ENCODE measurements at regions not wholly inside any gene's neighbourhood (a gene's known extent, or its start where the extent isn't known, plus 50 kb on each side); places are given as distances from the start of the nearest gene placed in this dataset.
A peak's percentile ranks its signal among the peaks of the same experiment; 100 is the strongest.

DNA sequence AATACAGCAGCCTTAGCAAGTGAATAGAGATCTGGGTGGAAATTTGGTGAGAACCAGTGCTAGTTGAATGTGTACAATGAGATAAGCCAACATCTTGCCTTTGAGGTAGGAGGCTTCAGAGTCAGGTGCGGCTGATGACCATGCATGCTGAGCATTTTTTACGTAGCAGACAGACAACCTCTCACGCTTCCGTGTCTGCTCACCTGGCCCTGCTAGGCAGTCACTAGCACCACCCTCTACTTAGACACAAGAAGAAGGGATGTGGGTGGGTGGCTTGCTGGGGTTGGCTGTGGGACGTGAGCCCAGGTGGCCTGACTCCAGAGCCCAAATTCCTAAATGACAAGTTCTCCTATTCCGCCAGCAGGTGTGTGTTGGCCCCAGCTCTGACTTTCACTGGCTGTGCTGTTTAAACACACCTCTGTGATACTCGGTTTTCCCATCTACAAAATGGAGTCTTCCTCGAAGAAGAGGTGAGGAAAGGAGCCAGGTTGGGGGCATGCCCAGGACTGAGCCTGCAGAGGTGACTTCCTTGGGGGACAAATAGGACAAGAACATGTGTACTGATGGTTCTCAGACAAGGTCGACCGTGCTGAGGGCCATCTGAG, 57.8 kb upstream of the BCL11B start:
- no peaks in the 10 kb centered on the region for H3K9me3 Mint-ChIP-seq
- H3K36me3 Mint-ChIP-seq: no peaks in the 10 kb centered on the region
- no peak overlapping the region for H3K4me3 Mint-ChIP-seq
- no peak for TF ChIP-seq E2F1 (CRISPR knock-in tag; IDR thresholded peaks at IDR 0.05)
- no peak for TF ChIP-seq AFF4 (CRISPR knock-in tag; IDR thresholded peaks at IDR 0.05; ENCODE audit: borderline replicate concordance)
- no peak for TF ChIP-seq FOXK1 (CRISPR knock-in tag; IDR thresholded peaks at IDR 0.05)
- no peak for TF ChIP-seq ZNF232 (CRISPR knock-in tag; IDR thresholded peaks at IDR 0.05)
- no peak for TF ChIP-seq CREM (CRISPR knock-in tag; IDR thresholded peaks at IDR 0.05)
- no peak for TF ChIP-seq SOX15 (CRISPR knock-in tag; IDR thresholded peaks at IDR 0.05)
- no peak for TF ChIP-seq JUN (CRISPR knock-in tag; IDR thresholded peaks at IDR 0.05)
- TF ChIP-seq ATF6 (CRISPR knock-in tag; IDR thresholded peaks at IDR 0.05): no peak
- TF ChIP-seq, protein P1, sequence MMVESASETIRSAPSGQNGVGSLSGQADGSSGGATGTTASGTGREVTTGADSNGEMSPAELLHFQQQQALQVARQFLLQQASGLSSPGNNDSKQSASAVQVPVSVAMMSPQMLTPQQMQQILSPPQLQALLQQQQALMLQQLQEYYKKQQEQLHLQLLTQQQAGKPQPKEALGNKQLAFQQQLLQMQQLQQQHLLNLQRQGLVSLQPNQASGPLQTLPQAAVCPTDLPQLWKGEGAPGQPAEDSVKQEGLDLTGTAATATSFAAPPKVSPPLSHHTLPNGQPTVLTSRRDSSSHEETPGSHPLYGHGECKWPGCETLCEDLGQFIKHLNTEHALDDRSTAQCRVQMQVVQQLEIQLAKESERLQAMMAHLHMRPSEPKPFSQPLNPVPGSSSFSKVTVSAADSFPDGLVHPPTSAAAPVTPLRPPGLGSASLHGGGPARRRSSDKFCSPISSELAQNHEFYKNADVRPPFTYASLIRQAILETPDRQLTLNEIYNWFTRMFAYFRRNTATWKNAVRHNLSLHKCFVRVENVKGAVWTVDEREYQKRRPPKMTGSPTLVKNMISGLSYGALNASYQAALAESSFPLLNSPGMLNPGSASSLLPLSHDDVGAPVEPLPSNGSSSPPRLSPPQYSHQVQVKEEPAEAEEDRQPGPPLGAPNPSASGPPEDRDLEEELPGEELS (CRISPR knock-in tag; IDR thresholded peaks at IDR 0.05): no peak
- no peak for TF ChIP-seq ZNF396 (CRISPR knock-in tag; IDR thresholded peaks at IDR 0.05; ENCODE audit: borderline replicate concordance)
- TF ChIP-seq ZNF281 (CRISPR knock-in tag; IDR thresholded peaks at IDR 0.05): no peak
- TF ChIP-seq TEAD1 (CRISPR knock-in tag; IDR thresholded peaks at IDR 0.05): no peak
- TF ChIP-seq, protein P2, sequence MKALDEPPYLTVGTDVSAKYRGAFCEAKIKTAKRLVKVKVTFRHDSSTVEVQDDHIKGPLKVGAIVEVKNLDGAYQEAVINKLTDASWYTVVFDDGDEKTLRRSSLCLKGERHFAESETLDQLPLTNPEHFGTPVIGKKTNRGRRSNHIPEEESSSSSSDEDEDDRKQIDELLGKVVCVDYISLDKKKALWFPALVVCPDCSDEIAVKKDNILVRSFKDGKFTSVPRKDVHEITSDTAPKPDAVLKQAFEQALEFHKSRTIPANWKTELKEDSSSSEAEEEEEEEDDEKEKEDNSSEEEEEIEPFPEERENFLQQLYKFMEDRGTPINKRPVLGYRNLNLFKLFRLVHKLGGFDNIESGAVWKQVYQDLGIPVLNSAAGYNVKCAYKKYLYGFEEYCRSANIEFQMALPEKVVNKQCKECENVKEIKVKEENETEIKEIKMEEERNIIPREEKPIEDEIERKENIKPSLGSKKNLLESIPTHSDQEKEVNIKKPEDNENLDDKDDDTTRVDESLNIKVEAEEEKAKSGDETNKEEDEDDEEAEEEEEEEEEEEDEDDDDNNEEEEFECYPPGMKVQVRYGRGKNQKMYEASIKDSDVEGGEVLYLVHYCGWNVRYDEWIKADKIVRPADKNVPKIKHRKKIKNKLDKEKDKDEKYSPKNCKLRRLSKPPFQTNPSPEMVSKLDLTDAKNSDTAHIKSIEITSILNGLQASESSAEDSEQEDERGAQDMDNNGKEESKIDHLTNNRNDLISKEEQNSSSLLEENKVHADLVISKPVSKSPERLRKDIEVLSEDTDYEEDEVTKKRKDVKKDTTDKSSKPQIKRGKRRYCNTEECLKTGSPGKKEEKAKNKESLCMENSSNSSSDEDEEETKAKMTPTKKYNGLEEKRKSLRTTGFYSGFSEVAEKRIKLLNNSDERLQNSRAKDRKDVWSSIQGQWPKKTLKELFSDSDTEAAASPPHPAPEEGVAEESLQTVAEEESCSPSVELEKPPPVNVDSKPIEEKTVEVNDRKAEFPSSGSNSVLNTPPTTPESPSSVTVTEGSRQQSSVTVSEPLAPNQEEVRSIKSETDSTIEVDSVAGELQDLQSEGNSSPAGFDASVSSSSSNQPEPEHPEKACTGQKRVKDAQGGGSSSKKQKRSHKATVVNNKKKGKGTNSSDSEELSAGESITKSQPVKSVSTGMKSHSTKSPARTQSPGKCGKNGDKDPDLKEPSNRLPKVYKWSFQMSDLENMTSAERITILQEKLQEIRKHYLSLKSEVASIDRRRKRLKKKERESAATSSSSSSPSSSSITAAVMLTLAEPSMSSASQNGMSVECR (CRISPR knock-in tag; IDR thresholded peaks at IDR 0.05; ENCODE audit: borderline replicate concordance): no peak
- no peak for TF ChIP-seq NR1H2 (CRISPR knock-in tag; IDR thresholded peaks at IDR 0.05)
- no peak for TF ChIP-seq MXD4 (CRISPR knock-in tag; IDR thresholded peaks at IDR 0.05; ENCODE audit: borderline replicate concordance)
- ChIA-PET POLR2A (no interaction called here), CTCF (interaction anchor here (2.6 kb wide), 1 partner anchor 10 kb away, joined by 16 read pairs; no protein-coding TSS in a partner anchor)
- DNase-seq (ENCODE audit: low spot score) (no peak), ATAC-seq (no peak)
- 0 out of 2 replicates have a peak, but pooled peaks cover 2% of the 10 kb centered on the region for H3K4me1 Mint-ChIP-seq
- peak overlapping the region; percentile 41; the same call in 1 of the 2 replicates for H3K27ac Mint-ChIP-seq
- no peaks in the 10 kb centered on the region; the same call in none of the 2 replicates for H3K27me3 Mint-ChIP-seq (ENCODE audit: low read depth)
